ENCODE measurements at regions not wholly inside any gene's neighbourhood (a gene's known extent, or its start where the extent isn't known, plus 50 kb on each side); places are given as distances from the start of the nearest gene placed in this dataset.

DNA sequence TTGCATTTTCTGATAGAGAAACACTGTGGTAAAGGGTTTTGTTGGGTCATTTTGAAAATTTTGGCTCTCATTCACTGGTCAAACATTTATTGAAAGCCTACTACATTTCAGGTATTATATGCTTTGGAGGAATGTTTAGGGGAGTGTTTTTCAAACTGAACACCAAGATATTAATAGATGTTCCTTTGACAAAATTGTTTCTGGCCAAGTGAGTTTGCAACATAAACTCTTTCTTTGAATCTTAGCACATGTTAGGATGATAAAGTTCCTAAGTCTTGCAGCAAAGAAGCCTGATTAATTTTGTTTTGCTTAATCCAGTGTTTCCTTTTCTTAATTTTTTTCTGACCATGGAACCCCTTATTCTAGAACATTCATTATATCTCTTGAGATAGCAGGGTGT, 232.5 kb upstream of the PHYHIPL start:
- Histone ChIP-seq H3K27ac (ENCODE audit: low read depth in 2 of 2, low read length in 1 of 2) (no peak overlapping the region), H4K20me1 (ENCODE audit: insufficient read depth) (no peaks in the 10 kb centered on the region), H3K4me3 (ENCODE audit: low read depth in 2 of 2, low read length in 1 of 2) (no peak overlapping the region), H3K9ac (no peak overlapping the region), H3K27me3 (ENCODE audit: insufficient read depth) (no peaks in the 10 kb centered on the region), H3K9me3 (no peaks in the 10 kb centered on the region), H3F3A (replicated peaks; ENCODE audit: insufficient read depth) (no peaks in the 10 kb centered on the region), H3K9me2 (no peaks in the 10 kb centered on the region), H3K36me3 (replicated peaks in 1 of 2; ENCODE audit: control insufficient read depth in 1 of 2, insufficient read depth in 2 of 2, low read length in 1 of 2) (no peaks in the 10 kb centered on the region), H3K79me2 (ENCODE audit: insufficient read depth) (no peaks in the 10 kb centered on the region; the same call in 1 of the 2 replicates), H3K4me1 (ENCODE audit: control insufficient read depth in 1 of 2, insufficient read depth in 2 of 2, low read depth in 1 of 2, low read length in 1 of 2) (peaks cover 0 to 5% of the 10 kb centered on the region in 2 experiments; a peak in 2 of 4 replicates), H2AFZ (ENCODE audit: low read depth) (no peak overlapping the region), H3K4me2 (no peak overlapping the region)
- TF ChIP-seq, protein P1, sequence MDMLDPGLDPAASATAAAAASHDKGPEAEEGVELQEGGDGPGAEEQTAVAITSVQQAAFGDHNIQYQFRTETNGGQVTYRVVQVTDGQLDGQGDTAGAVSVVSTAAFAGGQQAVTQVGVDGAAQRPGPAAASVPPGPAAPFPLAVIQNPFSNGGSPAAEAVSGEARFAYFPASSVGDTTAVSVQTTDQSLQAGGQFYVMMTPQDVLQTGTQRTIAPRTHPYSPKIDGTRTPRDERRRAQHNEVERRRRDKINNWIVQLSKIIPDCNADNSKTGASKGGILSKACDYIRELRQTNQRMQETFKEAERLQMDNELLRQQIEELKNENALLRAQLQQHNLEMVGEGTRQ (IDR thresholded peaks at IDR 0.05; ENCODE audit: borderline replicate concordance, low read depth, low read length), result no peak
- TF ChIP-seq, protein P2, sequence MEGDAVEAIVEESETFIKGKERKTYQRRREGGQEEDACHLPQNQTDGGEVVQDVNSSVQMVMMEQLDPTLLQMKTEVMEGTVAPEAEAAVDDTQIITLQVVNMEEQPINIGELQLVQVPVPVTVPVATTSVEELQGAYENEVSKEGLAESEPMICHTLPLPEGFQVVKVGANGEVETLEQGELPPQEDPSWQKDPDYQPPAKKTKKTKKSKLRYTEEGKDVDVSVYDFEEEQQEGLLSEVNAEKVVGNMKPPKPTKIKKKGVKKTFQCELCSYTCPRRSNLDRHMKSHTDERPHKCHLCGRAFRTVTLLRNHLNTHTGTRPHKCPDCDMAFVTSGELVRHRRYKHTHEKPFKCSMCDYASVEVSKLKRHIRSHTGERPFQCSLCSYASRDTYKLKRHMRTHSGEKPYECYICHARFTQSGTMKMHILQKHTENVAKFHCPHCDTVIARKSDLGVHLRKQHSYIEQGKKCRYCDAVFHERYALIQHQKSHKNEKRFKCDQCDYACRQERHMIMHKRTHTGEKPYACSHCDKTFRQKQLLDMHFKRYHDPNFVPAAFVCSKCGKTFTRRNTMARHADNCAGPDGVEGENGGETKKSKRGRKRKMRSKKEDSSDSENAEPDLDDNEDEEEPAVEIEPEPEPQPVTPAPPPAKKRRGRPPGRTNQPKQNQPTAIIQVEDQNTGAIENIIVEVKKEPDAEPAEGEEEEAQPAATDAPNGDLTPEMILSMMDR (IDR thresholded peaks at IDR 0.05), result no peak
- no peak for TF ChIP-seq NRF1 (IDR thresholded peaks at IDR 0.05; ENCODE audit: low read depth, low read length)
- TF ChIP-seq SMC3 (IDR thresholded peaks at IDR 0.05; ENCODE audit: low read depth, low read length), result no peak
- no peak for TF ChIP-seq NFIC (IDR thresholded peaks at IDR 0.05; ENCODE audit: borderline replicate concordance)
- TF ChIP-seq, protein P3, sequence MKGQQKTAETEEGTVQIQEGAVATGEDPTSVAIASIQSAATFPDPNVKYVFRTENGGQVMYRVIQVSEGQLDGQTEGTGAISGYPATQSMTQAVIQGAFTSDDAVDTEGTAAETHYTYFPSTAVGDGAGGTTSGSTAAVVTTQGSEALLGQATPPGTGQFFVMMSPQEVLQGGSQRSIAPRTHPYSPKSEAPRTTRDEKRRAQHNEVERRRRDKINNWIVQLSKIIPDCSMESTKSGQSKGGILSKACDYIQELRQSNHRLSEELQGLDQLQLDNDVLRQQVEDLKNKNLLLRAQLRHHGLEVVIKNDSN (IDR thresholded peaks at IDR 0.05; ENCODE audit: borderline replicate concordance, low read depth), result no peak
- no peak for TF ChIP-seq ELF1 (IDR thresholded peaks at IDR 0.05)
- TF ChIP-seq TAF1 (IDR thresholded peaks at IDR 0.05; ENCODE audit: borderline replicate concordance, low read depth, low read length), result no peak
- ChIA-PET CTCF (interaction anchor here (0.6 kb wide), 1 partner anchor 75 kb away, joined by 3 read pairs; no protein-coding TSS in a partner anchor), POLR2A (no interaction called here)
- DNase-seq, result no peak

DNA sequence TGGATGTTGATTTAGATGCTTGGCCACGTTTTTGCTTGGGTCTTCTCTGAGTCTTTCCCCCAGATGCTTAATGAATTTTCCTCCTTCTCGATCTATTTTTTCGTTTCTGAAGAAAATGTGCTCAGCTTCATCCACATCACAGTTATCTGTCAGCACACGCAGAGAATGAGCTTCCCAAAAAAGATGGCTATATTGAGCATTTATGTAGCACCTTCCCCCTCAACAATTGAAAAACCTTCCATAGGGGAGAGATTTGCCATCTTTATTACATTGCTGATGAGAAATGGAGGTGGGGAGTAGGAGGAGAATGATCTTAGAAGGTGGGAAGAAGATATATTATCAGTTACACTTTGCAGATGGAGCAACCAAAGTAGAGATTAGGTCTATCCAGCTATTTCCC, 228.1 kb upstream of the PHYHIPL start:
- 68% methylated on average over 4 of the region's 4 CpGs for WGBS (ENCODE audit: low lambda C conversion rate)
- CTCF ChIA-PET, result interaction anchor here (1.0 to 2.3 kb wide), 6 partner anchors 18 to 632 kb away, joined by 3 to 10 read pairs (median 4); no protein-coding TSS in a partner anchor
- no peaks in the 10 kb centered on the region for H3K36me3 ChIP-seq (replicated peaks in 1 of 2; ENCODE audit: control insufficient read depth in 1 of 2, insufficient read depth in 2 of 2, low read length in 1 of 2)
- TF ChIP-seq NRF1 (IDR thresholded peaks at IDR 0.05; ENCODE audit: low read depth, low read length) (no peak), GABPA (IDR thresholded peaks at IDR 0.05; ENCODE audit: low read depth) (no peak), RAD21 (IDR thresholded peaks at IDR 0.05; ENCODE audit: low read length) (no peak), FOSL2 (IDR thresholded peaks at IDR 0.05; ENCODE audit: borderline replicate concordance, low read depth) (no peak), CHD2 (IDR thresholded peaks at IDR 0.05; ENCODE audit: low read length, partially characterized antibody) (no peak), RFX5 (IDR thresholded peaks at IDR 0.05; ENCODE audit: low read length) (no peak)
- TF ChIP-seq, protein P4, sequence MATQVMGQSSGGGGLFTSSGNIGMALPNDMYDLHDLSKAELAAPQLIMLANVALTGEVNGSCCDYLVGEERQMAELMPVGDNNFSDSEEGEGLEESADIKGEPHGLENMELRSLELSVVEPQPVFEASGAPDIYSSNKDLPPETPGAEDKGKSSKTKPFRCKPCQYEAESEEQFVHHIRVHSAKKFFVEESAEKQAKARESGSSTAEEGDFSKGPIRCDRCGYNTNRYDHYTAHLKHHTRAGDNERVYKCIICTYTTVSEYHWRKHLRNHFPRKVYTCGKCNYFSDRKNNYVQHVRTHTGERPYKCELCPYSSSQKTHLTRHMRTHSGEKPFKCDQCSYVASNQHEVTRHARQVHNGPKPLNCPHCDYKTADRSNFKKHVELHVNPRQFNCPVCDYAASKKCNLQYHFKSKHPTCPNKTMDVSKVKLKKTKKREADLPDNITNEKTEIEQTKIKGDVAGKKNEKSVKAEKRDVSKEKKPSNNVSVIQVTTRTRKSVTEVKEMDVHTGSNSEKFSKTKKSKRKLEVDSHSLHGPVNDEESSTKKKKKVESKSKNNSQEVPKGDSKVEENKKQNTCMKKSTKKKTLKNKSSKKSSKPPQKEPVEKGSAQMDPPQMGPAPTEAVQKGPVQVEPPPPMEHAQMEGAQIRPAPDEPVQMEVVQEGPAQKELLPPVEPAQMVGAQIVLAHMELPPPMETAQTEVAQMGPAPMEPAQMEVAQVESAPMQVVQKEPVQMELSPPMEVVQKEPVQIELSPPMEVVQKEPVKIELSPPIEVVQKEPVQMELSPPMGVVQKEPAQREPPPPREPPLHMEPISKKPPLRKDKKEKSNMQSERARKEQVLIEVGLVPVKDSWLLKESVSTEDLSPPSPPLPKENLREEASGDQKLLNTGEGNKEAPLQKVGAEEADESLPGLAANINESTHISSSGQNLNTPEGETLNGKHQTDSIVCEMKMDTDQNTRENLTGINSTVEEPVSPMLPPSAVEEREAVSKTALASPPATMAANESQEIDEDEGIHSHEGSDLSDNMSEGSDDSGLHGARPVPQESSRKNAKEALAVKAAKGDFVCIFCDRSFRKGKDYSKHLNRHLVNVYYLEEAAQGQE (IDR thresholded peaks at IDR 0.05; ENCODE audit: low read depth, low read length), result no peak
- TF ChIP-seq, protein P5, sequence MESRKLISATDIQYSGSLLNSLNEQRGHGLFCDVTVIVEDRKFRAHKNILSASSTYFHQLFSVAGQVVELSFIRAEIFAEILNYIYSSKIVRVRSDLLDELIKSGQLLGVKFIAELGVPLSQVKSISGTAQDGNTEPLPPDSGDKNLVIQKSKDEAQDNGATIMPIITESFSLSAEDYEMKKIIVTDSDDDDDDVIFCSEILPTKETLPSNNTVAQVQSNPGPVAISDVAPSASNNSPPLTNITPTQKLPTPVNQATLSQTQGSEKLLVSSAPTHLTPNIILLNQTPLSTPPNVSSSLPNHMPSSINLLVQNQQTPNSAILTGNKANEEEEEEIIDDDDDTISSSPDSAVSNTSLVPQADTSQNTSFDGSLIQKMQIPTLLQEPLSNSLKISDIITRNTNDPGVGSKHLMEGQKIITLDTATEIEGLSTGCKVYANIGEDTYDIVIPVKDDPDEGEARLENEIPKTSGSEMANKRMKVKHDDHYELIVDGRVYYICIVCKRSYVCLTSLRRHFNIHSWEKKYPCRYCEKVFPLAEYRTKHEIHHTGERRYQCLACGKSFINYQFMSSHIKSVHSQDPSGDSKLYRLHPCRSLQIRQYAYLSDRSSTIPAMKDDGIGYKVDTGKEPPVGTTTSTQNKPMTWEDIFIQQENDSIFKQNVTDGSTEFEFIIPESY (IDR thresholded peaks at IDR 0.05; ENCODE audit: borderline replicate concordance, low read depth), result no peak
- TF ChIP-seq, protein P6, sequence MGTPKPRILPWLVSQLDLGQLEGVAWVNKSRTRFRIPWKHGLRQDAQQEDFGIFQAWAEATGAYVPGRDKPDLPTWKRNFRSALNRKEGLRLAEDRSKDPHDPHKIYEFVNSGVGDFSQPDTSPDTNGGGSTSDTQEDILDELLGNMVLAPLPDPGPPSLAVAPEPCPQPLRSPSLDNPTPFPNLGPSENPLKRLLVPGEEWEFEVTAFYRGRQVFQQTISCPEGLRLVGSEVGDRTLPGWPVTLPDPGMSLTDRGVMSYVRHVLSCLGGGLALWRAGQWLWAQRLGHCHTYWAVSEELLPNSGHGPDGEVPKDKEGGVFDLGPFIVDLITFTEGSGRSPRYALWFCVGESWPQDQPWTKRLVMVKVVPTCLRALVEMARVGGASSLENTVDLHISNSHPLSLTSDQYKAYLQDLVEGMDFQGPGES (IDR thresholded peaks at IDR 0.05; ENCODE audit: low read depth, low read length), result no peak

More for the DNA sequence above, 228.1 kb upstream of the PHYHIPL start:
- Histone ChIP-seq H3K9ac (no peak overlapping the region), H3K4me1 (ENCODE audit: control insufficient read depth in 1 of 2, insufficient read depth in 2 of 2, low read depth in 1 of 2, low read length in 1 of 2) (peaks cover 0 to 2% of the 10 kb centered on the region in 2 experiments; a peak in 2 of 4 replicates), H4K20me1 (ENCODE audit: insufficient read depth) (no peaks in the 10 kb centered on the region), H3F3A (replicated peaks; ENCODE audit: insufficient read depth) (no peaks in the 10 kb centered on the region), H3K4me3 (ENCODE audit: low read depth in 2 of 2, low read length in 1 of 2) (no peak overlapping the region), H2AFZ (ENCODE audit: low read depth) (no peak overlapping the region), H3K4me2 (no peak overlapping the region), H3K9me2 (no peaks in the 10 kb centered on the region), H3K79me2 (ENCODE audit: insufficient read depth) (no peaks in the 10 kb centered on the region; the same call in 1 of the 2 replicates), H3K9me3 (no peaks in the 10 kb centered on the region), H3K27me3 (ENCODE audit: insufficient read depth) (no peaks in the 10 kb centered on the region), H3K27ac (ENCODE audit: low read depth in 2 of 2, low read length in 1 of 2) (no peak overlapping the region)
- POLR2A ChIA-PET, result no interaction called here
- no peak for DNase-seq
